Cardiac septum (tissue), 1 donor: ENCODE measurements at regions not wholly inside any gene's neighbourhood (a gene's known extent, or its start where the extent isn't known, plus 50 kb on each side); places are given as distances from the start of the nearest gene placed in this dataset.
"Not testable (repeated sequence)": the region's sequence is repeated elsewhere in the genome, so short reads cannot be mapped to it uniquely, and the experiment has no call there.

Experiments used
- DNase-seq: peaks from one replicate; pipeline ENCODE4 v3.0.0-alpha.2; 2020; ENCODE audit warnings: low spot score
- intact Hi-C: fragments of 100-400 bp; cut with DNase I; formaldehyde crosslinking; loops from one replicate; pipeline ENCODE4 v1.14.0; 2022
- donor health status: DM: no; HTN: no; CAD: no.

GRCh38 chr20:17874271-17875105 is 94.1 kb downstream of the SNX5 start:
- intact Hi-C loops, result no loop called here
- no peak for DNase-seq

DNA sequence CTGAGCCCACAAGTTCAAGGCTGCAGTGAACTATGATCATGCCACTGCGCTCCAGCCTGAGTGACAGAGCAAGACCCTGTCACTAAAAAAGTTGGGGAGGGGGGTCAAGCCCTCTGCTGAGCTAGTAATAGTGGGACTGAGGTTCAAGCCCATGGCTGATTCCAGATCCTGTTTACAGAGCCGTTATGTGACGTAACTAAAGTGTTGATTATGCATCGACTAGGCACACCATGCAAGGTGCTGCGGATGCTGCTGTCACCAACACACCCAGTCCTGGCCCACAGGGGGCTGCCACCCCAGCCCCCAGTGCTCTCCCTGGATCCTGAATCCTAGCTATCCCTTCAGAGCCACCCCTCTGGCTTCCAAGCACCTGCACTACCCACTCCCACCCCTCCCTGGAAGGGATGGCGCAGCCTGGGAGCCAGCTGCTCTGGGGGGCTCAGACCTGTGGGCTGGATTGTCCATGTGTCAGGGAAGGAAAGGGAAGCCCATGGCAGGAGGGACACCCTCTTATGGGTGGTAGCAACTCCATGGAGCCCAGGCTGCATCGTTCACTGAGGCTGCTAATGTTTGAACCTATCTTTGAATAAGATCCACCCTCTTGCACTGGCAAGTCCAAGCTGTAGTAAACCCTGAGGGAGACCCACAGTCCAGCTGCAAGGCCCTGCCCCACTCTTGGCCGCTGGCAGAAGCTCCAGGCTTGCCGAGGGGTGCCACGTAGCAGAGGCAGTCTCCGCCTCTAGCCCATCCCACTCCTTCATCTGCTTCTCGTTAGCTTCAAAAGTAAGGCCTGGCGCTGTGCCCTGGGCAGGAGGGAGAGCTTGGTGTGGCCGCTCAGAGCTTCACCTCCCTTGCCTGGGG is 95.0 kb downstream of the SNX5 start:
- DNase-seq, result peak; percentile 82
- intact Hi-C loops, result no loop called here

DNA sequence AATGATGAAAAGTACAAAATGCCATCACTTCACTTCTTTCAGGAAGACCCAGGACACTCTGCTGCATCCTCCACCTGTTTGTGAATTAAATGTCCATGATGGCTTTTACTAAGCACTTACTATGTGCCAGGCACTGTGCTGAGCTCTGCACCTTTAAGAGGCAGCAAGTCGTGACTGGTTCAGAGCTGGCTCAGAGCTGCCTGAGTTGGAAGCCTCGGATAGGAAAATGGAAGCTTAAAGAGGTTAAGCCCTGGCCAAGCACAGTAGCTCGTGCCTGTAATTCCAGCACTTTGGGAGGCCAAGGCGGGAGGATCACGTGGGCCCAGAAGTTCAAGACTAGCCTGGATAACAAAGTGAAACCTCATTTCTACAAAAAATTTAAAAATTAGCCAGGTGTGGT is 95.6 kb downstream of the SNX5 start:
- DNase-seq, result no peak
- intact Hi-C loops, result no loop called here

DNA sequence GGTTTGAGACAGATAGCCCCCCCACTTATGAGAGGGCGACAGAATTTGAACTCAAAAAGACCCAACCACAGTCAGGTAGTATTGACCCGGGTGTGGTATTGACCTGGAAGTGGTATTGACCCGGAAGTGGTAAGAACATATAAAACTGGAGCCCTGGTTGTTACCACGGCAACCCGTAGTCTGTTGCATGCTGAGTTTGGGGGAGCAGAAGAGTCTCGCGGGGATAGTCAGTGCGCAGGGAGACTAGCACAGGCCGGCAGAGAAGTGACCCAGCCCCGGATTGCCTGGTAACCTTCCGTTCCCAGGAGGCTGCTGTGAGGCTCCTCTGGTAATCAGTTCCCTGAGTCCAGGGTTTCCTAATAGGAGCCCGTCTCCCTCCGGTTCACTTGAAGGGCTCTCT is 96.2 kb downstream of the SNX5 start:
- intact Hi-C loops, result no loop called here
- DNase-seq, result no peak

- intact Hi-C loops, result no loop called here
Measured at GRCh38 chr20:17871886-17872285, 96.7 kb downstream of the SNX5 start.

GRCh38 chr20:17871181-17871580 is 97.4 kb downstream of the SNX5 start:
- no peak for DNase-seq

More at GRCh38 chr20:17871886-17872285, 96.7 kb downstream of the SNX5 start:
- no peak for DNase-seq

GRCh38 chr20:17870086-17870740 is 98.4 kb downstream of the SNX5 start:
- DNase-seq, result no peak
- intact Hi-C loops, result no loop called here

More at GRCh38 chr20:17871181-17871580, 97.4 kb downstream of the SNX5 start:
- intact Hi-C loops, result no loop called here

- intact Hi-C loops, result no loop called here
- no peak for DNase-seq
Measured at GRCh38 chr20:17869295-17869994, 99.1 kb downstream of the SNX5 start.

GRCh38 chr20:17868700-17869231 is 99.8 kb downstream of the SNX5 start:
- intact Hi-C loops, result no loop called here
- DNase-seq, result no peak

GRCh38 chr20:17868151-17868550 is 100.4 kb downstream of the SNX5 start:
- DNase-seq, result no peak
- intact Hi-C loops, result no loop called here

- intact Hi-C loops, result no loop called here
Measured at GRCh38 chr20:17867131-17867925, 101.3 kb downstream of the SNX5 start.

GRCh38 chr20:17866234-17867001 is 102.2 kb downstream of the SNX5 start:
- peak; percentile 22 for DNase-seq
- intact Hi-C loops, result no loop called here

More at GRCh38 chr20:17867131-17867925, 101.3 kb downstream of the SNX5 start:
- DNase-seq, result no peak

GRCh38 chr20:17863577-17864292 is 104.9 kb downstream of the SNX5 start:
- intact Hi-C loops, result no loop called here
- DNase-seq, result peak; percentile 66

GRCh38 chr20:17863209-17863576 is 105.4 kb downstream of the SNX5 start:
- intact Hi-C loops, result no loop called here
- DNase-seq, result peak; percentile 39

DNA sequence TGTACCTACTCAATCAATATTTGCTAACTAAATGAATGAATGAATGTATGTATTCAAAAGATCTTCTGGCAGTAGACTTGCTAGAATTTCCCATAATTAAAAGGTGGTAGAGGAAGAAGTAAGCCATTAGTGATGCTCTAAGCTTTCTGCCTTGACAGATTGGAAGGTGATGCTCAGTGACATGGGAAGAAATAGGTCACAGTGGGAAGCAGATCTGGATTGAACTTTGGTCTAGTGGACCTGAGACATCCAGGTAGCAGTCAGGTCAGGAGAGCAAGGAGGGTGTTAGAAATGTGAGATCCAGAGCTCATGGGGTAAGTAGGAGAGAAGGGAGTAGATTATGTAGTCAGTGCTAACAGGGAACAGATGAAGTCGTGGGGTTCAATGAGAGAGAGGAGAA is 106.4 kb downstream of the SNX5 start:
- intact Hi-C loops, result no loop called here
- DNase-seq, result no peak

- DNase-seq, result peak; percentile 3
- intact Hi-C loops, result not testable (repeated sequence)
Measured at GRCh38 chr20:17861620-17862019, 107.0 kb downstream of the SNX5 start.
